Mesendoderm (in vitro differentiated cells): ENCODE measurements at regions not wholly inside any gene's neighbourhood (a gene's known extent, or its start where the extent isn't known, plus 50 kb on each side); places are given as distances from the start of the nearest gene placed in this dataset.

Source experiments
- DNase-seq: peaks from one replicate; pipeline ENCODE4 v3.0.0; 2013
- H2AK5ac ChIP-seq: 2 replicates; pipeline ENCODE4 v1.6.1; 2013; ENCODE audit warnings: low read length, inconsistent platforms
- H2BK120ac ChIP-seq: 2 replicates; pipeline ENCODE4 v1.6.1; 2013; ENCODE audit warnings: low read depth, mild to moderate bottlenecking, low read length, moderate library complexity, mixed read lengths
- H2BK15ac ChIP-seq: replicated peaks from 2 replicates; pipeline ENCODE4 v1.6.1; 2013; ENCODE audit warnings: low read depth, mild to moderate bottlenecking, moderate library complexity
- H2BK5ac ChIP-seq: 2 replicates; pipeline ENCODE4 v1.6.1; 2013; ENCODE audit warnings: low read length, inconsistent platforms
- H3K18ac ChIP-seq: 2 replicates; pipeline ENCODE4 v1.6.1; 2013; ENCODE audit warnings: mild to moderate bottlenecking, low read length, mixed read lengths
- H3K23ac ChIP-seq: one replicate; pipeline ENCODE4 v1.6.1; 2013; ENCODE audit warnings: low read length
- H3K27ac ChIP-seq: 2 replicates; pipeline ENCODE4 v1.5.1; 2013; ENCODE audit warnings: low read depth, mild to moderate bottlenecking, inconsistent platforms, low read length, moderate library complexity
- H3K27me3 ChIP-seq: 2 replicates; pipeline ENCODE4 v1.6.1; 2013; ENCODE audit warnings: low read length, control low read depth, mild to moderate bottlenecking, inconsistent platforms; ENCODE audit not compliant: insufficient read depth, poor library complexity
- H3K36me3 ChIP-seq: 2 replicates; pipeline ENCODE4 v1.6.1; 2013; ENCODE audit warnings: low read length, inconsistent platforms; ENCODE audit not compliant: control insufficient read depth, insufficient read depth
- H3K4ac ChIP-seq: one replicate; pipeline ENCODE4 v1.6.1; 2013; ENCODE audit warnings: low read depth, mild to moderate bottlenecking, low read length, moderate library complexity
- H3K4me1 ChIP-seq: 2 replicates; pipeline ENCODE4 v1.6.1; 2013; ENCODE audit warnings: low read depth, low read length, inconsistent platforms; ENCODE audit not compliant: control insufficient read depth
- H3K4me2 ChIP-seq: 2 replicates; pipeline ENCODE4 v1.6.1; 2013; ENCODE audit warnings: low read length
- H3K4me3 ChIP-seq: 2 replicates; pipeline ENCODE4 v1.5.1; 2013; ENCODE audit warnings: mild to moderate bottlenecking, low read length
- H3K56ac ChIP-seq: one replicate; pipeline ENCODE4 v1.6.1; 2013; ENCODE audit warnings: low read length
- H3K79me1 ChIP-seq: 2 replicates; pipeline ENCODE4 v1.6.1; 2013; ENCODE audit warnings: low read length, inconsistent platforms
- H3K79me2 ChIP-seq: 2 replicates; pipeline ENCODE4 v1.6.1; 2013; ENCODE audit warnings: mild to moderate bottlenecking, low read length; ENCODE audit not compliant: control insufficient read depth, insufficient read depth
- H3K9ac ChIP-seq: 2 replicates; pipeline ENCODE4 v1.6.1; 2013; ENCODE audit warnings: low read length, inconsistent platforms
- H4K5ac ChIP-seq: one replicate; pipeline ENCODE4 v1.6.1; 2013; ENCODE audit warnings: low read length
- H4K8ac ChIP-seq: one replicate; pipeline ENCODE4 v1.6.1; 2013; ENCODE audit warnings: low read depth, mild to moderate bottlenecking, control low read depth, low read length, moderate library complexity
- WGBS: extraction: QIAGEN DNeasy Blood & Tissue Kit; methylation state at CpG from one replicate; pipeline ENCODE4 v1.1.7; 2013; ENCODE audit warnings: low lambda C conversion rate, missing lambda C conversion rate; ENCODE audit not compliant: insufficient coverage; ENCODE audit errors: extremely low coverage; 5-methylcytosine and 5-hydroxymethylcytosine counted together

GRCh38 chr5:98569288-98569687 is 204.2 kb upstream of the RGMB start:
- H2BK15ac ChIP-seq: no peak overlapping the region
- DNase-seq: no peak
- WGBS: no CpG with 5 or more reads among the region's 4 CpGs

GRCh38 chr5:98570010-98570409 is 203.5 kb upstream of the RGMB start:
- Histone ChIP-seq H3K23ac (no peak overlapping the region), H2BK15ac (no peak overlapping the region), H3K4me2 (no peak overlapping the region), H4K8ac (no peak overlapping the region), H3K36me3 (no peaks in the 10 kb centered on the region), H3K4ac (no peak overlapping the region), H3K9ac (no peak overlapping the region), H3K27me3 (no peaks in the 10 kb centered on the region), H3K27ac (no peak overlapping the region), H2BK5ac (no peak overlapping the region), H3K79me2 (no peaks in the 10 kb centered on the region), H3K56ac (no peak overlapping the region), H3K4me1 (no peaks in the 10 kb centered on the region), H3K18ac (no peak overlapping the region), H2AK5ac (no peak overlapping the region), H3K4me3 (no peak overlapping the region), H3K79me1 (no peaks in the 10 kb centered on the region), H2BK120ac (no peak overlapping the region), H4K5ac (no peak overlapping the region)
- WGBS: no CpG with 5 or more reads among the region's 1 CpG
- DNase-seq: no peak

More at GRCh38 chr5:98569288-98569687, 204.2 kb upstream of the RGMB start:
- no peaks in the 10 kb centered on the region for H3K4me1 ChIP-seq
- no peak overlapping the region for H4K5ac ChIP-seq
- no peak overlapping the region for H3K23ac ChIP-seq
- H2AK5ac ChIP-seq: no peak overlapping the region
- H4K8ac ChIP-seq: no peak overlapping the region
- H3K79me2 ChIP-seq: no peaks in the 10 kb centered on the region
- H2BK5ac ChIP-seq: no peak overlapping the region
- H3K56ac ChIP-seq: no peak overlapping the region
- H3K27me3 ChIP-seq: no peaks in the 10 kb centered on the region
- no peak overlapping the region for H3K27ac ChIP-seq
- no peak overlapping the region for H3K9ac ChIP-seq
- no peak overlapping the region for H2BK120ac ChIP-seq
- H3K4me3 ChIP-seq: no peak overlapping the region
- no peak overlapping the region for H3K4me2 ChIP-seq
- H3K18ac ChIP-seq: no peak overlapping the region
- no peaks in the 10 kb centered on the region for H3K36me3 ChIP-seq
- no peaks in the 10 kb centered on the region for H3K79me1 ChIP-seq
- H3K4ac ChIP-seq: no peak overlapping the region

GRCh38 chr5:98570661-98571191 is 202.7 kb upstream of the RGMB start:
- Histone ChIP-seq H2BK120ac (no peak overlapping the region), H4K5ac (no peak overlapping the region), H3K18ac (no peak overlapping the region), H3K27me3 (no peaks in the 10 kb centered on the region), H3K4me2 (no peak overlapping the region), H3K79me1 (no peaks in the 10 kb centered on the region), H3K36me3 (no peaks in the 10 kb centered on the region), H3K27ac (no peak overlapping the region), H2AK5ac (no peak overlapping the region), H2BK15ac (no peak overlapping the region), H4K8ac (no peak overlapping the region), H3K4ac (no peak overlapping the region), H3K79me2 (no peaks in the 10 kb centered on the region), H2BK5ac (no peak overlapping the region), H3K23ac (no peak overlapping the region), H3K9ac (no peak overlapping the region), H3K4me3 (no peak overlapping the region), H3K56ac (no peak overlapping the region), H3K4me1 (no peaks in the 10 kb centered on the region)
- WGBS: no CpG with 5 or more reads among the region's 1 CpG
- DNase-seq: no peak

- Histone ChIP-seq H2BK15ac (no peak overlapping the region), H3K18ac (no peak overlapping the region), H3K36me3 (no peaks in the 10 kb centered on the region), H2BK5ac (no peak overlapping the region), H3K4me2 (no peak overlapping the region), H3K4me1 (no peaks in the 10 kb centered on the region), H3K9ac (no peak overlapping the region), H3K79me2 (no peaks in the 10 kb centered on the region), H4K5ac (no peak overlapping the region), H2BK120ac (no peak overlapping the region), H3K4me3 (no peak overlapping the region), H4K8ac (no peak overlapping the region), H2AK5ac (no peak overlapping the region), H3K79me1 (no peaks in the 10 kb centered on the region), H3K23ac (no peak overlapping the region), H3K27ac (no peak overlapping the region), H3K4ac (no peak overlapping the region), H3K56ac (no peak overlapping the region), H3K27me3 (no peaks in the 10 kb centered on the region)
- DNase-seq: no peak
- WGBS: no CpG with 5 or more reads among the region's 4 CpGs
Measured at GRCh38 chr5:98573834-98574320, 199.6 kb upstream of the RGMB start.

- Histone ChIP-seq H2BK15ac (no peak overlapping the region), H3K79me1 (no peaks in the 10 kb centered on the region), H2AK5ac (no peak overlapping the region), H3K36me3 (no peaks in the 10 kb centered on the region), H3K27ac (no peak overlapping the region), H3K79me2 (no peaks in the 10 kb centered on the region), H3K4me3 (no peak overlapping the region), H3K18ac (no peak overlapping the region), H3K4ac (no peak overlapping the region), H3K27me3 (no peaks in the 10 kb centered on the region), H3K23ac (no peak overlapping the region), H4K5ac (no peak overlapping the region), H4K8ac (no peak overlapping the region), H2BK5ac (no peak overlapping the region), H2BK120ac (no peak overlapping the region), H3K56ac (no peak overlapping the region), H3K9ac (no peak overlapping the region), H3K4me2 (no peak overlapping the region), H3K4me1 (no peaks in the 10 kb centered on the region)
- no CpG with 5 or more reads among the region's 20 CpGs for WGBS
- DNase-seq: no peak
Measured at GRCh38 chr5:98576275-98576674, 197.2 kb upstream of the RGMB start.

GRCh38 chr5:98578438-98578837 is 195.0 kb upstream of the RGMB start:
- Histone ChIP-seq H3K36me3 (no peaks in the 10 kb centered on the region), H2BK5ac (no peak overlapping the region), H3K18ac (no peak overlapping the region), H2BK120ac (no peak overlapping the region), H3K4me1 (no peaks in the 10 kb centered on the region), H3K27ac (no peak overlapping the region), H3K56ac (no peak overlapping the region), H3K4me2 (no peak overlapping the region), H3K4me3 (no peak overlapping the region), H3K4ac (no peak overlapping the region), H3K27me3 (no peaks in the 10 kb centered on the region), H3K9ac (no peak overlapping the region), H3K79me1 (no peaks in the 10 kb centered on the region), H3K23ac (no peak overlapping the region), H4K8ac (no peak overlapping the region), H2BK15ac (no peak overlapping the region), H2AK5ac (no peak overlapping the region), H3K79me2 (no peaks in the 10 kb centered on the region), H4K5ac (no peak overlapping the region)
- DNase-seq: no peak
- WGBS: no CpG with 5 or more reads among the region's 1 CpG
